ENCODE measurements at regions not wholly inside any gene's neighbourhood (a gene's known extent, or its start where the extent isn't known, plus 50 kb on each side); places are given as distances from the start of the nearest gene placed in this dataset.

DNA sequence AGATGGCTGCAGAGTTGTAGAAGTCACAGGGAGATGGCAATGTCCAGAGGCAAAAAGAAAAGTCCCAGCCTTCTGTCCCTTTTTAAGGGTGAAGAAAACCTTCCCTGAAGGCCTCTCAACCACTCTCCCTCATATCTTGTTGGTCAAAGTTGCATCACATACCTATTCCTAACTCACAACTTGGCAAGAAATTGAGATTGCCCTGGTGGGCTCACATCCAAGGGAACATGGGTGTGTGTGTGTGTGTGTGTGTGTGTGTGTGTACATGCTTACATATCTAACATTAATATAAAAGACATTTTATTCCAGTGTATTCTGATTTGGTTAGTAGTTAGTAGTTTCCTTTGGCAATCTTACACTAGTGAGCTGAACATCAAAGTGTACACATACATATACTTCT lies 144.3 kb upstream of the SALL4 start:
- no peaks in the 10 kb centered on the region for H3K79me1 ChIP-seq (ENCODE audit: low read length)
- no peak overlapping the region for H4K12ac ChIP-seq (ENCODE audit: low read depth, low read length)
- H3K9me3 ChIP-seq (ENCODE audit: insufficient read depth, low read depth, low read length): no peaks in the 10 kb centered on the region
- H4K91ac ChIP-seq (ENCODE audit: low read depth, low read length): no peak overlapping the region
- no peak overlapping the region for H3K14ac ChIP-seq (ENCODE audit: low read length)
- H4K8ac ChIP-seq (ENCODE audit: low read depth, low read length): no peak overlapping the region
- no peak overlapping the region for H2BK5ac ChIP-seq (ENCODE audit: low read depth, low read length, poor library complexity)
- no peak overlapping the region for H2AFZ ChIP-seq (ENCODE audit: insufficient read depth, low read length, poor library complexity)
- DNase-seq: no peak
- H3K27ac ChIP-seq (ENCODE audit: low read depth, low read length): no peak overlapping the region
- no peak overlapping the region for H3K18ac ChIP-seq (ENCODE audit: low read length)
- H2BK120ac ChIP-seq (ENCODE audit: insufficient read depth, low read length, poor library complexity): no peak overlapping the region
- H3K27me3 ChIP-seq (ENCODE audit: insufficient read depth, low read length): no peaks in the 10 kb centered on the region
- no peak overlapping the region for H2AK5ac ChIP-seq (ENCODE audit: low read length)
- no peaks in the 10 kb centered on the region for H3K4me1 ChIP-seq (ENCODE audit: control insufficient read depth in 1 of 2, insufficient read depth in 2 of 2, low read length in 2 of 2)
- H3K36me3 ChIP-seq (ENCODE audit: control insufficient read depth in 1 of 2, insufficient read depth in 2 of 2, low read length in 2 of 2): no peaks in the 10 kb centered on the region
- H3K4ac ChIP-seq (ENCODE audit: low read depth, low read length): no peak overlapping the region
- H3K4me2 ChIP-seq (ENCODE audit: low read length): no peak overlapping the region
- H3K79me2 ChIP-seq (ENCODE audit: control insufficient read depth, insufficient read depth, low read length, poor library complexity): peaks cover 1% of the 10 kb centered on the region
- H3K4me3 ChIP-seq (ENCODE audit: low read depth, low read length): no peak overlapping the region
- no peak overlapping the region for H2BK12ac ChIP-seq (ENCODE audit: low read length)
- no peak overlapping the region for H3K9ac ChIP-seq (ENCODE audit: low read length)
- no peak overlapping the region for H3K23ac ChIP-seq (ENCODE audit: low read length)

DNA sequence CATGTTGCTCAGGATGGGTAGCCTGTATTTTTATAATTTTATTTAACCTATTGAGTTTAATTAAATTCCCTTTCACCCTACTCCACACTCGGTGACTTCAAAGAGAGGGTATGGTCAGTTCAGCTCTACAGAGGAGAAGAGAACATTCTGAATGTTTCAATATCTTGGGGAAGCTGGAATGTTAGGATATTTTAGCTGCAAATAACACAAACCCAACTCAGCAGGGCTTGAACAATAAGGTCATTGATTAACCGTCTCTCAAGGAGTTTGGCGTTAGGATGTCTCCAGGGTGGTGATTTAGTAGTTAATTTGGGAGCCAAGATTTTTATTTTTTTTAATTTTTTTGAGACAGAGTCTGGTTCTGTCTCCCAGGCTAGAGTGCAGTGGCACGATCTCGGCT lies 143.6 kb upstream of the SALL4 start:
- no CpG with 5 or more reads among the region's 5 CpGs for WGBS (ENCODE audit: extremely low coverage, insufficient coverage, insufficient read length)
- H3K9me3 ChIP-seq (ENCODE audit: insufficient read depth, low read depth, low read length): no peaks in the 10 kb centered on the region
- H3K4me3 ChIP-seq (ENCODE audit: low read depth, low read length): no peak overlapping the region
- no peaks in the 10 kb centered on the region for H3K36me3 ChIP-seq (ENCODE audit: control insufficient read depth in 1 of 2, insufficient read depth in 2 of 2, low read length in 2 of 2)
- H2BK5ac ChIP-seq (ENCODE audit: low read depth, low read length, poor library complexity): no peak overlapping the region
- H2BK120ac ChIP-seq (ENCODE audit: insufficient read depth, low read length, poor library complexity): no peak overlapping the region
- no peak overlapping the region for H2BK12ac ChIP-seq (ENCODE audit: low read length)
- H3K9ac ChIP-seq (ENCODE audit: low read length): no peak overlapping the region
- no peaks in the 10 kb centered on the region for H3K27me3 ChIP-seq (ENCODE audit: insufficient read depth, low read length)
- H4K8ac ChIP-seq (ENCODE audit: low read depth, low read length): no peak overlapping the region
- DNase-seq: no peak
- no peak overlapping the region for H3K14ac ChIP-seq (ENCODE audit: low read length)
- no peak overlapping the region for H3K27ac ChIP-seq (ENCODE audit: low read depth, low read length)
- H3K23ac ChIP-seq (ENCODE audit: low read length): no peak overlapping the region
- no peak overlapping the region for H4K91ac ChIP-seq (ENCODE audit: low read depth, low read length)
- no peak overlapping the region for H3K4ac ChIP-seq (ENCODE audit: low read depth, low read length)
- H2AK5ac ChIP-seq (ENCODE audit: low read length): no peak overlapping the region
- no peak overlapping the region for H2AFZ ChIP-seq (ENCODE audit: insufficient read depth, low read length, poor library complexity)
- H4K12ac ChIP-seq (ENCODE audit: low read depth, low read length): no peak overlapping the region
- H3K18ac ChIP-seq (ENCODE audit: low read length): no peak overlapping the region
- H3K79me2 ChIP-seq (ENCODE audit: control insufficient read depth, insufficient read depth, low read length, poor library complexity): peaks cover 1% of the 10 kb centered on the region
- H3K4me1 ChIP-seq (ENCODE audit: control insufficient read depth in 1 of 2, insufficient read depth in 2 of 2, low read length in 2 of 2): no peaks in the 10 kb centered on the region
- H3K4me2 ChIP-seq (ENCODE audit: low read length): no peak overlapping the region
- H3K79me1 ChIP-seq (ENCODE audit: low read length): no peaks in the 10 kb centered on the region

DNA sequence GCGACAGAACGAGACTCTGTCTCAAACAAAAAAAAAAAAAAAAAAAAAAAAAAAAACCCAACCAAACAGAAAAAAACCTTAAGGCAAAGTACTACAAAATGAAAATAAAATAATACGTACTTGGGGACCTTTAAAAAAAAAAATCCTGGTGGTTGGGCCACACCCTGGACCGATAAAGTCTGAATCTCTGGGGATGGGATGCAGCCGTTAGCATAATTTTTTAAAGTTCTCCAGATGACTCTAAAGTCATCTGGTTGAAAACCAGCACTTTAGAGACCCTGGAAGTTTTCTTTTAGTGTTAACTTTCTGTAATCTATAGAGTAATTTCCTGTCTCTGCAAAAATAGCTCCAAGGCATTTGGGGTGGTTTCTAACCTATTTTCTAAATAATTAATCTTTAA lies 142.9 kb upstream of the SALL4 start:
- H2BK120ac ChIP-seq (ENCODE audit: insufficient read depth, low read length, poor library complexity): no peak overlapping the region
- DNase-seq: no peak
- no peak overlapping the region for H3K27ac ChIP-seq (ENCODE audit: low read depth, low read length)
- H4K12ac ChIP-seq (ENCODE audit: low read depth, low read length): no peak overlapping the region
- H3K4me3 ChIP-seq (ENCODE audit: low read depth, low read length): no peak overlapping the region
- no CpG with 5 or more reads among the region's 5 CpGs for WGBS (ENCODE audit: extremely low coverage, insufficient coverage, insufficient read length)
- H3K4me2 ChIP-seq (ENCODE audit: low read length): no peak overlapping the region
- no peak overlapping the region for H4K91ac ChIP-seq (ENCODE audit: low read depth, low read length)
- no peak overlapping the region for H3K18ac ChIP-seq (ENCODE audit: low read length)
- H3K79me2 ChIP-seq (ENCODE audit: control insufficient read depth, insufficient read depth, low read length, poor library complexity): peaks cover 1% of the 10 kb centered on the region
- H3K36me3 ChIP-seq (ENCODE audit: control insufficient read depth in 1 of 2, insufficient read depth in 2 of 2, low read length in 2 of 2): no peaks in the 10 kb centered on the region
- H2BK5ac ChIP-seq (ENCODE audit: low read depth, low read length, poor library complexity): no peak overlapping the region
- H2AFZ ChIP-seq (ENCODE audit: insufficient read depth, low read length, poor library complexity): no peak overlapping the region
- H3K79me1 ChIP-seq (ENCODE audit: low read length): no peaks in the 10 kb centered on the region
- no peak overlapping the region for H4K8ac ChIP-seq (ENCODE audit: low read depth, low read length)
- H2BK12ac ChIP-seq (ENCODE audit: low read length): no peak overlapping the region
- H3K4ac ChIP-seq (ENCODE audit: low read depth, low read length): no peak overlapping the region
- no peaks in the 10 kb centered on the region for H3K9me3 ChIP-seq (ENCODE audit: insufficient read depth, low read depth, low read length)
- H3K9ac ChIP-seq (ENCODE audit: low read length): no peak overlapping the region
- no peak overlapping the region for H3K23ac ChIP-seq (ENCODE audit: low read length)
- H3K27me3 ChIP-seq (ENCODE audit: insufficient read depth, low read length): no peaks in the 10 kb centered on the region
- no peaks in the 10 kb centered on the region for H3K4me1 ChIP-seq (ENCODE audit: control insufficient read depth in 1 of 2, insufficient read depth in 2 of 2, low read length in 2 of 2)
- H3K14ac ChIP-seq (ENCODE audit: low read length): no peak overlapping the region
- no peak overlapping the region for H2AK5ac ChIP-seq (ENCODE audit: low read length)

DNA sequence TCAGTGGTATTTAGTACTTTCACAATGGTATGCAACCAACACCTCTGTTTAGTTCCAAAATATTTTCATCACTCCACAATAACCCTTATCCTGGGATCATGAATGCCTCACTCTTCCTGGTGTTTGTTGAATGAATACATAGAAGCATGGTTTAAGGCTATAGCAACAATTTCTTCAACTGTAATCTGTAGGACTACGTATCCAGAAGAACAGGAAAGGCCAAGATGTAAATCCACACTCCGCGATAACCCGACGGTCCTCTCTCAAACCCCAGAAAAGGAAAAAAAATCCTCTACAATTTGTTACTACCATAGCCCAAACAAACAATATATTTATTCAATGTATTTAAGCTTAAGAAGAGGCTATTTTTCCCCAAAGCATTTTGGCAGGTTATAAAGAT lies 141.4 kb upstream of the SALL4 start:
- WGBS (ENCODE audit: extremely low coverage, insufficient coverage, insufficient read length): no CpG with 5 or more reads among the region's 5 CpGs

More for the DNA sequence above, 141.4 kb upstream of the SALL4 start:
- Histone ChIP-seq H3K36me3 (ENCODE audit: control insufficient read depth in 1 of 2, insufficient read depth in 2 of 2, low read length in 2 of 2) (no peaks in the 10 kb centered on the region), H3K79me2 (ENCODE audit: control insufficient read depth, insufficient read depth, low read length, poor library complexity) (peaks cover 1% of the 10 kb centered on the region), H2BK120ac (ENCODE audit: insufficient read depth, low read length, poor library complexity) (no peak overlapping the region), H3K4ac (ENCODE audit: low read depth, low read length) (no peak overlapping the region), H2BK5ac (ENCODE audit: low read depth, low read length, poor library complexity) (no peak overlapping the region), H3K14ac (ENCODE audit: low read length) (no peak overlapping the region), H3K27me3 (ENCODE audit: insufficient read depth, low read length) (no peaks in the 10 kb centered on the region), H3K18ac (ENCODE audit: low read length) (no peak overlapping the region), H3K4me2 (ENCODE audit: low read length) (no peak overlapping the region), H4K8ac (ENCODE audit: low read depth, low read length) (no peak overlapping the region), H3K9ac (ENCODE audit: low read length) (no peak overlapping the region), H4K12ac (ENCODE audit: low read depth, low read length) (no peak overlapping the region), H3K79me1 (ENCODE audit: low read length) (no peaks in the 10 kb centered on the region), H3K4me1 (ENCODE audit: control insufficient read depth in 1 of 2, insufficient read depth in 2 of 2, low read length in 2 of 2) (no peaks in the 10 kb centered on the region), H3K27ac (ENCODE audit: low read depth, low read length) (no peak overlapping the region), H3K9me3 (ENCODE audit: insufficient read depth, low read depth, low read length) (no peaks in the 10 kb centered on the region), H4K91ac (ENCODE audit: low read depth, low read length) (no peak overlapping the region), H2BK12ac (ENCODE audit: low read length) (no peak overlapping the region), H2AK5ac (ENCODE audit: low read length) (no peak overlapping the region), H3K4me3 (ENCODE audit: low read depth, low read length) (no peak overlapping the region), H3K23ac (ENCODE audit: low read length) (no peak overlapping the region), H2AFZ (ENCODE audit: insufficient read depth, low read length, poor library complexity) (no peak overlapping the region)
- DNase-seq: peak; percentile 62 to 92

All from trophoblast cell (in vitro differentiated cells and primary cell).